ENCODE measurements at regions not wholly inside any gene's neighbourhood (a gene's known extent, or its start where the extent isn't known, plus 50 kb on each side); places are given as distances from the start of the nearest gene placed in this dataset.
"Not testable (repeated sequence)": the region's sequence is repeated elsewhere in the genome, so short reads cannot be mapped to it uniquely, and the experiment has no call there.

DNA sequence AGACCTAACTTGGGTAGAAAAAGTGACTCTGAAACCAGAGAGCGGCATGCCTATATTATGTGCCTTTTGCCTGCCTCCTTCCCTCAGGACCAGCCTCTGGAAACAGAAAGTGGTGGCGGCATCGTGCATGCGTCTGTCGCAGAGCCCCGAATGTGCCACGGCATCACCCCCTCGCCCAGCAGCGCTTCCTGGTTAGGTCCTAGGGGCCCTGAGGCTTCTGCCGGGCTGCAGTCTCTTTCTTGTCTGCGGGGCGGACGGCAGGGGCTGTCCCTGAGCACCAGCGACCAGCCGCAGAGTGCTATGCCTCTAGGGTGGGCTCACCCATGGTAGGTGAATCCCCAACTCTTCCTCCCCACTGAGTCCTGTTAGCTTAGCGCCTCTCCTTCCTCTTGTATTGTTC lies 68.7 kb downstream of the VSIG4 start:
- H3K4me3 ChIP-seq (ENCODE audit: low read depth, low read length): no peak overlapping the region
- TF ChIP-seq MYC (IDR thresholded peaks at IDR 0.05; ENCODE audit: low read depth, low read length): no peak
- no peak for TF ChIP-seq POLR2A (IDR thresholded peaks at IDR 0.05; ENCODE audit: extremely low read depth, insufficient read length)
- TF ChIP-seq, protein P1, sequence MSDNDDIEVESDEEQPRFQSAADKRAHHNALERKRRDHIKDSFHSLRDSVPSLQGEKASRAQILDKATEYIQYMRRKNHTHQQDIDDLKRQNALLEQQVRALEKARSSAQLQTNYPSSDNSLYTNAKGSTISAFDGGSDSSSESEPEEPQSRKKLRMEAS (IDR thresholded peaks at IDR 0.05; ENCODE audit: low read depth, low read length): no peak
- TF ChIP-seq, protein P2, sequence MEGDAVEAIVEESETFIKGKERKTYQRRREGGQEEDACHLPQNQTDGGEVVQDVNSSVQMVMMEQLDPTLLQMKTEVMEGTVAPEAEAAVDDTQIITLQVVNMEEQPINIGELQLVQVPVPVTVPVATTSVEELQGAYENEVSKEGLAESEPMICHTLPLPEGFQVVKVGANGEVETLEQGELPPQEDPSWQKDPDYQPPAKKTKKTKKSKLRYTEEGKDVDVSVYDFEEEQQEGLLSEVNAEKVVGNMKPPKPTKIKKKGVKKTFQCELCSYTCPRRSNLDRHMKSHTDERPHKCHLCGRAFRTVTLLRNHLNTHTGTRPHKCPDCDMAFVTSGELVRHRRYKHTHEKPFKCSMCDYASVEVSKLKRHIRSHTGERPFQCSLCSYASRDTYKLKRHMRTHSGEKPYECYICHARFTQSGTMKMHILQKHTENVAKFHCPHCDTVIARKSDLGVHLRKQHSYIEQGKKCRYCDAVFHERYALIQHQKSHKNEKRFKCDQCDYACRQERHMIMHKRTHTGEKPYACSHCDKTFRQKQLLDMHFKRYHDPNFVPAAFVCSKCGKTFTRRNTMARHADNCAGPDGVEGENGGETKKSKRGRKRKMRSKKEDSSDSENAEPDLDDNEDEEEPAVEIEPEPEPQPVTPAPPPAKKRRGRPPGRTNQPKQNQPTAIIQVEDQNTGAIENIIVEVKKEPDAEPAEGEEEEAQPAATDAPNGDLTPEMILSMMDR (IDR thresholded peaks at IDR 0.05; ENCODE audit: low read depth, low read length): no peak
- DNase-seq (ENCODE audit: low read depth): no peak

DNA sequence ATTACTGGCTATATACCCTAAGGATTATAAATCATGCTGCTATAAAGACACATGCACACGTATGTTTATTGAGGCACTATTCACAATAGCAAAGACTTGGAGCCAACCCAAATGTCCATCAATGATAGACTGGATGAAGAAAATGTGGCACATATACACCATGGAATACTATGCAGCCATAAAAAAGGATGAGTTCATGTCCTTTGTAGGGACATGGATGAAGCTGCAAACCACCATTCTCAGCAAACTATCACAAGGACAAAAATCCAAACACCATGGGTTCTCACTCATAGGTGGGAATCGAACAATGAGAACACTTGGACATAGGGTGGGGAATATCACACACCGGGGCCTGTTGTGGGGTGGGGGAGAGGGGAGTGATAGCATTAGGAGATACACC lies 72.7 kb downstream of the VSIG4 start:
- H3K4me3 ChIP-seq (ENCODE audit: low read depth, low read length); DNase-seq (ENCODE audit: low read depth): not testable (repeated sequence)

DNA sequence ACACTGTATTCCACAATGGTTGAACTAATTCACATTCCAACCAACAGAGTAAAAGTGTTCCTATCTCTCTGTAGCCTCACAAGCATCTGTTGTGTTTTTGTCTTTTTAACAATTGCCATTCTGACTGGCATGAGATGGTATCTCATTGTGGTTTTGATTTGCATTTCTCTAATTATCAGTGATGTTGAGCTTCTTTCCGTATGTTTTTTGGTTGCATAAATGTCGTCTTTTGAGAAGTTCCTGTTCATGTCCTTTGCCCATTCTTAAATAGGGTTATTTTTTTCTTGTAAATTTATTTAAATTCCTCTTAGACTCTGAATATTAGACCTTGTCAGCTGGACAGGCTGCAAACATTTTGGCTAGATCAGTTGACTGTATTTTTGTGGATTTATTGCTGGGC lies 78.2 kb downstream of the VSIG4 start:
- H3K4me3 ChIP-seq (ENCODE audit: low read depth, low read length): no peak overlapping the region
- TF ChIP-seq MYC (IDR thresholded peaks at IDR 0.05; ENCODE audit: low read depth, low read length) (no peak), POLR2A (IDR thresholded peaks at IDR 0.05; ENCODE audit: extremely low read depth, insufficient read length) (no peak)
- TF ChIP-seq, protein P1 (IDR thresholded peaks at IDR 0.05; ENCODE audit: low read depth, low read length): no peak
- TF ChIP-seq, protein P2 (IDR thresholded peaks at IDR 0.05; ENCODE audit: low read depth, low read length): no peak
- no peak for DNase-seq (ENCODE audit: low read depth)

DNA sequence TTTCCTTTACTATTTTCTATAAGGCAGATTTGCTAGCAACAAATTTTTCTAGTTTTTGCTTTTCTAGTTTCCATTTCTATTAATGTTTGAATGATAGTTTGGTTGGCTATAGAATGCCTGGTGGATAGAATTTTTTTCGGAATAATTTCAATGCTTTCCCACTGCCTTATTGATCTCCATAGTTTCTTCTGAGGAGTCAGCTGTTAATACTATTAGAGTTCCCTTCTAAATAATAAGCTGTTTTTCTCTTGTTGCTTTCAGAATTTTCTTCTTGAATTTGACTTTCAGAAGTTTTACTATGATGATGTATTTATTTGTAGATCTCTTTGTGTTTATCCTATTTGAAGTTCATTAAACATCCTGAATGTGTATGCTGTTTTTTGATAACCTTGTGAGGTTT lies 91.8 kb downstream of the VSIG4 start:
- H3K4me3 ChIP-seq (ENCODE audit: low read depth, low read length): no peak overlapping the region
- no peak for TF ChIP-seq MYC (IDR thresholded peaks at IDR 0.05; ENCODE audit: low read depth, low read length)
- no peak for TF ChIP-seq POLR2A (IDR thresholded peaks at IDR 0.05; ENCODE audit: extremely low read depth, insufficient read length)
- TF ChIP-seq, protein P1 (IDR thresholded peaks at IDR 0.05; ENCODE audit: low read depth, low read length): no peak
- TF ChIP-seq, protein P2 (IDR thresholded peaks at IDR 0.05; ENCODE audit: low read depth, low read length): no peak
- no peak for DNase-seq (ENCODE audit: low read depth)

DNA sequence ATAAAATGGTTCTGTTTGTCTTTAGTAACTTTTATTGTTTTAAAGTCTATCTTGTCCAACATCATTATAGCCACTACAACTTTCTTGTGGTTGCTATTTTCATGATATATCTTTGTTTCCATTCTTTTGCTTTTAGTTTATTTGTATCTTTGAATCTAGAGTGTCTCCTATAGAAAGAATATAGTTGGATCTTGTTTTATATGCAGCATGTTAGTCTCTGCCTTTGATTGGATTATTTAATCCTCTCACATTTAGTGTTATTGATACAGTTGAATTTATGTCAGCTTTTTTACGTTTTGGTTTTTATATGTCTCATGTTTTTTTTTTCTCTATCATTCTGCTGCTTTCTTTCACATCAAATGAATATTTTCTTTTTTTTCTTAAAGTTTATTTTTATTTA lies 98.1 kb downstream of the VSIG4 start:
- no peak for TF ChIP-seq MYC (IDR thresholded peaks at IDR 0.05; ENCODE audit: low read depth, low read length)
- TF ChIP-seq POLR2A (IDR thresholded peaks at IDR 0.05; ENCODE audit: extremely low read depth, insufficient read length): no peak
- TF ChIP-seq, protein P2 (IDR thresholded peaks at IDR 0.05; ENCODE audit: low read depth, low read length): no peak
- TF ChIP-seq, protein P1 (IDR thresholded peaks at IDR 0.05; ENCODE audit: low read depth, low read length): no peak
- no peak for DNase-seq (ENCODE audit: low read depth)

DNA sequence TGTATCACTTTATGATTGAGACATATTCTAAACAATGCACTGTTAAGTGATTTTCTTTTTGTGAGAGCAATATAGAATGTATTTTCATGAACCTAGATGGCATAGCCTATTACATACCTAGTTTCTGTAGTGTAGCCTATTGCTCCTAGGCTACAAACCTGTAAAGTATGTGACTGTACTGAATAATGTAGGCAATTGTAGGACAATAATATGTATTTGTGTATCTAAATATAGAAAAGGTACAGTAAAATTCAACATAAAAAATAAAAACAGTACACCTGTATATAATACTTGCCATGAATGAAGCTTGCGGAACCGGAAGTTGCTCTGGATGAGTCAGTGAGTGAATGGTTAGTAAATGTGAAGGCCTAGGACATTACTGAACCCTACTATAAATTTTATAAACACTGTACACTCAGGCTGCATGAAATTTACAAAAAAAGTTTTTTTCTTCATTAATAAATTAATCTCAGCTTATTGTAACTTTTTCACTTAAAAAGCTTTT lies 106.7 kb downstream of the VSIG4 start:
- TF ChIP-seq MYC (IDR thresholded peaks at IDR 0.05; ENCODE audit: low read depth, low read length): no peak
- TF ChIP-seq, protein P2 (IDR thresholded peaks at IDR 0.05; ENCODE audit: low read depth, low read length): no peak
- TF ChIP-seq, protein P1 (IDR thresholded peaks at IDR 0.05; ENCODE audit: low read depth, low read length): no peak
- no peak for TF ChIP-seq POLR2A (IDR thresholded peaks at IDR 0.05; ENCODE audit: extremely low read depth, insufficient read length)
- DNase-seq (ENCODE audit: low read depth): no peak
- H3K4me3 ChIP-seq (ENCODE audit: low read depth, low read length): no peak overlapping the region

More for the DNA sequence above, 98.1 kb downstream of the VSIG4 start:
- no peak overlapping the region for H3K4me3 ChIP-seq (ENCODE audit: low read depth, low read length)
